ENCODE measurements at regions not wholly inside any gene's neighbourhood (a gene's known extent, or its start where the extent isn't known, plus 50 kb on each side); places are given as distances from the start of the nearest gene placed in this dataset.

- no peak for DNase-seq
- H3K27me3 ChIP-seq (ENCODE audit: control insufficient read depth in 3 of 3, insufficient read depth in 3 of 3, low read length in 2 of 3): no peaks in the 10 kb centered on the region
- no peak for TF ChIP-seq CTCF (IDR thresholded peaks at IDR 0.05; ENCODE audit: control extremely low read depth, extremely low read depth)
- peaks cover 0 to 8% (median 3%) of the 10 kb centered on the region in 4 donors for H3K9me3 ChIP-seq (ENCODE audit: control insufficient read depth in 4 of 4, insufficient read depth in 3 of 4, low read length in 3 of 4)
- no peak overlapping the region for H3K9ac ChIP-seq (ENCODE audit: insufficient read depth in 1 of 2, low read length in 2 of 2)
- H3K4me3 ChIP-seq: no peak overlapping the region
- H3K36me3 ChIP-seq (ENCODE audit: control insufficient read depth in 4 of 4, insufficient read depth in 4 of 4, low read length in 4 of 4): no peaks in the 10 kb centered on the region
- no peak overlapping the region for H3K27ac ChIP-seq (ENCODE audit: low read depth in 1 of 2, low read length in 1 of 2)
- H3K4me1 ChIP-seq (ENCODE audit: control insufficient read depth in 5 of 5, insufficient read depth in 5 of 5, low read length in 5 of 5): no peaks in the 10 kb centered on the region
- ATAC-seq (ENCODE audit: insufficient read depth, low FRiP score): no peak
These were observed 655.3 kb downstream of the SH3BGRL start for GRCh38 chrX:81857192-81857591.

- no peak for DNase-seq
- H3K27me3 ChIP-seq (ENCODE audit: control insufficient read depth in 3 of 3, insufficient read depth in 3 of 3, low read length in 2 of 3): no peaks in the 10 kb centered on the region
- H3K36me3 ChIP-seq (ENCODE audit: control insufficient read depth in 4 of 4, insufficient read depth in 4 of 4, low read length in 4 of 4): no peaks in the 10 kb centered on the region
- no peak overlapping the region for H3K9ac ChIP-seq (ENCODE audit: insufficient read depth in 1 of 2, low read length in 2 of 2)
- H3K27ac ChIP-seq (ENCODE audit: low read depth in 1 of 2, low read length in 1 of 2): no peak overlapping the region
- H3K4me1 ChIP-seq (ENCODE audit: control insufficient read depth in 5 of 5, insufficient read depth in 5 of 5, low read length in 5 of 5): no peaks in the 10 kb centered on the region
- TF ChIP-seq CTCF (IDR thresholded peaks at IDR 0.05; ENCODE audit: control extremely low read depth, extremely low read depth): no peak
- 81 to 91% methylated on average over 3 of the region's 3 CpGs for WGBS, 2 donors
- no peak for ATAC-seq (ENCODE audit: insufficient read depth, low FRiP score)
- peaks cover 0 to 22% (median 6%) of the 10 kb centered on the region in 4 donors for H3K9me3 ChIP-seq (ENCODE audit: control insufficient read depth in 4 of 4, insufficient read depth in 3 of 4, low read length in 3 of 4)
- H3K4me3 ChIP-seq: no peak overlapping the region
These were observed 665.0 kb downstream of the SH3BGRL start for GRCh38 chrX:81866873-81867272.

GRCh38 chrX:81868979-81869378 lies 667.1 kb downstream of the SH3BGRL start:
- DNase-seq (no peak), ATAC-seq (ENCODE audit: insufficient read depth, low FRiP score) (no peak)
- H3K9me3 ChIP-seq (ENCODE audit: control insufficient read depth in 4 of 4, insufficient read depth in 3 of 4, low read length in 3 of 4): peaks cover 0 to 28% (median 10%) of the 10 kb centered on the region in 4 donors
- no peak overlapping the region for H3K9ac ChIP-seq (ENCODE audit: insufficient read depth in 1 of 2, low read length in 2 of 2)
- H3K4me3 ChIP-seq: no peak overlapping the region
- WGBS, 2 donors: 80 to 100% methylated on average over 2 to 5 of the region's 5 CpGs
- no peak overlapping the region for H3K27ac ChIP-seq (ENCODE audit: low read depth in 1 of 2, low read length in 1 of 2)
- H3K36me3 ChIP-seq (ENCODE audit: control insufficient read depth in 4 of 4, insufficient read depth in 4 of 4, low read length in 4 of 4): no peaks in the 10 kb centered on the region
- H3K27me3 ChIP-seq (ENCODE audit: control insufficient read depth in 3 of 3, insufficient read depth in 3 of 3, low read length in 2 of 3): no peaks in the 10 kb centered on the region
- no peak for TF ChIP-seq CTCF (IDR thresholded peaks at IDR 0.05; ENCODE audit: control extremely low read depth, extremely low read depth)
- no peaks in the 10 kb centered on the region for H3K4me1 ChIP-seq (ENCODE audit: control insufficient read depth in 5 of 5, insufficient read depth in 5 of 5, low read length in 5 of 5)

GRCh38 chrX:81874807-81875206 lies 672.9 kb downstream of the SH3BGRL start:
- Histone ChIP-seq H3K27me3 (ENCODE audit: control insufficient read depth in 3 of 3, insufficient read depth in 3 of 3, low read length in 2 of 3) (no peaks in the 10 kb centered on the region), H3K27ac (ENCODE audit: low read depth in 1 of 2, low read length in 1 of 2) (no peak overlapping the region), H3K4me3 (no peak overlapping the region), H3K36me3 (ENCODE audit: control insufficient read depth in 4 of 4, insufficient read depth in 4 of 4, low read length in 4 of 4) (no peaks in the 10 kb centered on the region), H3K9ac (ENCODE audit: insufficient read depth in 1 of 2, low read length in 2 of 2) (no peak overlapping the region), H3K4me1 (ENCODE audit: control insufficient read depth in 5 of 5, insufficient read depth in 5 of 5, low read length in 5 of 5) (no peaks in the 10 kb centered on the region), H3K9me3 (ENCODE audit: control insufficient read depth in 4 of 4, insufficient read depth in 3 of 4, low read length in 3 of 4) (peaks cover 0 to 29% (median 8%) of the 10 kb centered on the region in 4 donors)
- ATAC-seq (ENCODE audit: insufficient read depth, low FRiP score) (no peak), DNase-seq (no peak)
- TF ChIP-seq CTCF (IDR thresholded peaks at IDR 0.05; ENCODE audit: control extremely low read depth, extremely low read depth): no peak
- 83 to 84% methylated on average over 3 of the region's 3 CpGs for WGBS, 2 donors
